Medulla oblongata (tissue), 1 donor: ENCODE measurements at regions not wholly inside any gene's neighbourhood (a gene's known extent, or its start where the extent isn't known, plus 50 kb on each side); places are given as distances from the start of the nearest gene placed in this dataset.
"Not testable (repeated sequence)": the region's sequence is repeated elsewhere in the genome, so short reads cannot be mapped to it uniquely, and the experiment has no call there.

Experiments
- DNase-seq: peaks from one replicate; pipeline ENCODE4 v3.0.0-alpha.2; 2015; ENCODE audit errors: extremely low spot score

DNA sequence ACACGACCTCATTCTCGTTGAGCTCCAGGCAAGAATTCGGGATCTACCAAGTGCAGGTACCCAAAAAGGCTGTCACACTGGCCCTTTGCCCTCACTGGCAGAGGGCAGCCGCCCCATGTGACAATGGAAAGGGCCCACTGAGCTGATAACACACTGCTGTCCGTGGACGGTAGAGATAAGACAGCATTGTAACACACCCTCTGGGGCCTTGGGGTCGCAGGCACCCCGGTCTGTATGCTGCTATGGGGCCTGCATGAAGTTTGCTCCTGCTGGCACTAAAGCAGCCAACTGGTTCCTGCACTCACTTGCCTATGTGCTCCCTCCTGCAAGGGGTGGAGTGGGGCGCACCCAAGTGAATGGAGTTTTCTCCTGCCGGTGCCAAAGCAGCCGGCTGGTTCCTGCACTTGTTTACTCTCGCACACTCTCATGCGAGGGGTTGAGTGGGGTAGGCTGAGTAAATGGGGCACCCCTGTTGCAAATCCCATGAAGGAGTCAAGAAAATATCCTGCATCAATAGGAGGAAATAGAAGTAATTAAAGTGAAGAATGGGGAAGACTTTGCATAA lies 477.9 kb downstream of the ATP23 start:
- no peak for DNase-seq

- no peak for DNase-seq
Observed at GRCh38 chr12:58419905-58420304, 478.5 kb downstream of the ATP23 start.

- DNase-seq = no peak
Observed at GRCh38 chr12:58420503-58420902, 479.1 kb downstream of the ATP23 start.

- DNase-seq = no peak
Observed at GRCh38 chr12:58421990-58422389, 480.6 kb downstream of the ATP23 start.

DNA sequence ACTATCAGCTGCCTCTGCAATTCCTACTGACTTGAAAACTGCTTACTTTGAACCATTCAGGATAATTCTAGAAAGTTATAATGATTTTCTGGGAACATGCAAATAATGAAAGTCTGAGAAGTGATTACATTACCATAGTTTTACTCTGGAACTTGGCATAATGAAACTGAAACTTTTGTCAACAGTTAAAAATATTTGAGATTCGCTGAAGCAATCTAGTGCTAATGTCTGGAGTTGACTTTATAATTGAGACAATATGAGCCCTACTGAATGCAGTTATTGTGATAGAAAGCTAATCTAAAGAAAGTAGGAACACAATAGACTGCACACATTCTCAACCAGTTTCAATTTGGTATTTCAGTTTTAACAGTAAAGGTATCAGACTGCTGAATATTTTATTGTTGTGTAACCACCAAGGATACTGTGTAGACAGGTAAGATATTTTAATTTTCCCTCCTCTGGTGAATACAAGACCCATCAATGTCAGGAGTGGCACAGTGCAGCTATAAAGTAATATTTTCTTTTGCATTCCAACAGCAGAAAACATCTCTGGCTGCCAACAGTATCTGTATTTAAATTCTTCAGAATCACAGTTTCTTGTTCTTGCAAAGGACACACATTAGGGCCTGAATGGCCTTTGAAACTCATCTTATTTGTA lies 483.5 kb downstream of the ATP23 start:
- peak; percentile 16 for DNase-seq

GRCh38 chr12:58425481-58426392 lies 484.4 kb downstream of the ATP23 start:
- peak; percentile 42 for DNase-seq

GRCh38 chr12:58426437-58426836 lies 485.1 kb downstream of the ATP23 start:
- not testable (repeated sequence) for DNase-seq

DNA sequence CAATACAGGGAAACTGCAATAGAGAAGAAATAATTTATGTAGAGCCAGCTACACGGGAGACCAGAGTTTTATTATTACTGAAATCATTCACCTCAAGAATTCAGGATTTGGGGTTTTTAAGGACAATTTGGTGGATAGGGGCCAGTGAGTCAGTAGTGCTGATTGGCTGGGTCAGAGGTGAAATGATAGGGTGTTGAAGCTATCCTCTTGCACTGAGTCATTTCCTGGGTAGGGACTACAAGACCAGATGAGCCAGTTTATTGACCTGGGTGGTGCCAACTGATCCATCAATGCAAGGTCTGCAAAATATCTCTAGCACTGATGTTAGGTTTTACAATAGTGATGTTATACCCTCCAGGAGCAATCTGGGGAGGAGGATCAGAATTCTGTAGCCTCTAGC lies 486.3 kb downstream of the LRIG3 start:
- DNase-seq = no peak

- no peak for DNase-seq
Observed at GRCh38 chr12:58434726-58435125, 485.6 kb downstream of the LRIG3 start.

- no peak for DNase-seq
Observed at GRCh38 chr12:58435647-58436046, 484.7 kb downstream of the LRIG3 start.

DNA sequence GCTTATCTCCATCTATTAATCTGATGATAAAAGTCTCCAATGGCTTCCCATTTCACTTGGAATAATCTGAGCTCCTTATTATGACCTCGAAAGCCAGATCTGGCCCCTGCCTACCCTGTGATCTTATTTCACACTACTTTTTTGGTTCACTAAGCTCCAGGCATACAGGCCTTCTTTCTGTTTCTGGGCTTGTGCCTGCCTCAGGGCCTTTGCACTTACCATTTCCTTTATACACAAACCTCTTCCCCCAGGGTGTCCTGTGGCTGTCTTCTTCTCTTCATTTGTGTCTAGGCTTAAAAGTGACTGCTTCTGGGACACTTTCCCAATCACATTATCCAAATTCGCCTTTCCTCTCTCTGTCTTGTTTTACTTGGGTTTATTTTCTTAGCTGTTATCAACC lies 478.8 kb downstream of the LRIG3 start:
- no peak for DNase-seq

GRCh38 chr12:58443273-58443980 lies 476.9 kb downstream of the LRIG3 start:
- DNase-seq = no peak

GRCh38 chr12:58443981-58444371 lies 476.3 kb downstream of the LRIG3 start:
- DNase-seq = no peak

GRCh38 chr12:58450868-58451482 lies 469.3 kb downstream of the LRIG3 start:
- no peak for DNase-seq

DNA sequence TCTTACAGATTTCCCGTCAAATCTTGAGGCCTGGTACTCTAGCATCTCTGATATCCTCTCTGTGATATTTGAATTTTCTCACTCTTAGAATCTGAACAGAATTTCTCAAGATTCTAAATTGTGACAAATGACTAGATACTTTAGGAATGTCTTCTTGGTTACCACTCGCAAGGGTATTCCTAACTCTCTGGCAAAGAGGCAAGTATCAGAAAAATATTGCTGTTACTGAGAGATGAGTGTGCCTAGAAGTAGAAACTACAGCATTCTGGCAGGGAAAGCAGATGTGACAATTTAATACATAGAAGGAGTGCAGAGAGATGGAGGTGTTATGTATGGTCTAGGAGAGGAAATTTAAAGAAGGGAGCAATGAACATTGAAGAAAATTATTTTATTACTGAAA lies 467.8 kb downstream of the LRIG3 start:
- no peak for DNase-seq

GRCh38 chr12:58453306-58453705 lies 467.0 kb downstream of the LRIG3 start:
- no peak for DNase-seq

- no peak for DNase-seq
Observed at GRCh38 chr12:58455136-58455535, 465.2 kb downstream of the LRIG3 start.

- no peak for DNase-seq
Observed at GRCh38 chr12:58458102-58458501, 462.2 kb downstream of the LRIG3 start.

DNA sequence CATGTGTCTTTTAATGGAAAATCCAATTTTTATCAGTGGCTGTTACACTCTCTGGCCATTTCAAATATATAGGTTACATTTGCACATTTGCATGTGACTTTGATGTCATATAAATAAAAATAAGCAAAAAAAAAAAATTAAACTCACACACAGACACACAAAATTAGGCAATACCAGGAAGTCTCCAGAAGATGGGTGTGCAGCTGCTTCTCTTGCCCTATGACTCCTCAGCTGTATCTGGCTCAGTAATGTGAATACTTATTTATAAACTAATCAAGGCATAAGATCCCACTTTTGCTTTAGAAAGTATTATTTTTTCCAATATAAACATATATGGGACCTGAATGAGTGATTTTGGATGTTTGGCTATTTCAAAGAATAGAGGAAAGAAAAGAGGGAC lies 461.1 kb downstream of the LRIG3 start:
- no peak for DNase-seq

- DNase-seq = no peak
Observed at GRCh38 chr12:58463051-58463450, 457.3 kb downstream of the LRIG3 start.

GRCh38 chr12:58465418-58465817 lies 454.9 kb downstream of the LRIG3 start:
- no peak for DNase-seq
